Large intestine (tissue), 3 donors: ENCODE measurements at regions not wholly inside any gene's neighbourhood (a gene's known extent, or its start where the extent isn't known, plus 50 kb on each side); places are given as distances from the start of the nearest gene placed in this dataset.
"Not testable (repeated sequence)": the region's sequence is repeated elsewhere in the genome, so short reads cannot be mapped to it uniquely, and the experiment has no call there.

Experiments
- DNase-seq, 2 donors: peaks; one replicate each; pipeline versions ENCODE4 v3.0.0 to v3.0.0-alpha.2; 2013
- H3K27ac ChIP-seq: one replicate; pipeline ENCODE4 v1.5.1; 2013; ENCODE audit warnings: low read length
- H3K27me3 ChIP-seq: 2 replicates; pipeline ENCODE4 v1.6.1; 2013; ENCODE audit warnings: low read length; ENCODE audit not compliant: control insufficient read depth, insufficient read depth
- H3K36me3 ChIP-seq: 2 replicates; pipeline ENCODE4 v1.6.1; 2013; ENCODE audit warnings: low read length; ENCODE audit not compliant: control insufficient read depth, insufficient read depth
- H3K4me1 ChIP-seq: one replicate; pipeline ENCODE4 v1.6.1; 2013; ENCODE audit warnings: low read length; ENCODE audit not compliant: control insufficient read depth, insufficient read depth
- H3K4me3 ChIP-seq: one replicate; pipeline ENCODE4 v1.5.1; 2013; ENCODE audit warnings: low read length
- H3K9me3 ChIP-seq: one replicate; pipeline ENCODE4 v1.6.1; 2013; ENCODE audit warnings: mild to moderate bottlenecking, low read depth, low read length, moderate library complexity; ENCODE audit not compliant: control insufficient read depth
- WGBS: methylation state at CpG from one replicate; pipeline ENCODE4 v1.1.5; 2013; ENCODE audit warnings: low lambda C conversion rate; ENCODE audit not compliant: insufficient coverage; 5-methylcytosine and 5-hydroxymethylcytosine counted together

GRCh38 chr4:94135701-94136100 lies 72.0 kb upstream of the SMARCAD1 start:
- Histone ChIP-seq H3K4me3 (no peak overlapping the region), H3K27me3 (no peaks in the 10 kb centered on the region), H3K27ac (no peak overlapping the region), H3K9me3 (no peaks in the 10 kb centered on the region), H3K4me1 (peaks cover 7% of the 10 kb centered on the region), H3K36me3 (no peaks in the 10 kb centered on the region)
- no peak for DNase-seq
- 100% methylated on average over 1 of the region's 1 CpG for WGBS

DNA sequence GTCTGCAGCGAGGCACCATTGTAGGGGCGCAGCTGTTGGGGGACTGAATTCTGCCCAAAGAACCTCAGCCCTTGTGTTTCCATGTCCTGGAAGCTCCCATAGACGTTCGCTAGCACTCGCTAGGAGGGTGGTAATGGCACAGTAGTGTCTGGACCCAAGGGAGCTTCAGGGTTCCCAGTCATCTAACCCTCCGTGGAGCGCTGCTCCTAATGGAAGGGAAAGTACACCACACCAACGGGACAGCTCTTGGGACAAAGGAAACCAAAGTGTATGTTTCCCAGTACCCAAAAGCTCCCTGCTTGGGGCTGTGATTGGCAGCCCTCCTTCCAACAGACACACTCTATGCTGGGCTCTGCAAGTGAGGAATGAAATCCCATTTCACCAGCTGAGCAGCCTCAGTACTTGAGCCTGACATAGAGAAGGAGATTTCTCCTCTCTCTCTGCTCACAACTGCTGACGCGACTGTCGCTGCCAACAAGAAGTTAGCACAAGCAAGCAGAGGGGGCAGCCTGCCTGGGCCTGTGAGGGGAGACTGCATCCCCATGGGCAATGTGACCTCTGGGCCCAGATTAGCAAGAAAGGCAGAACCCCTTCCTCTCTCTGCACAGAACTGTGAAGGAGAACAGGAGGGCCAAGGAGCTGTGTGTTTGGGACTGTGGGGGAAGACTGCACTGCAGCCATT lies 67.6 kb upstream of the SMARCAD1 start:
- no peak overlapping the region for H3K4me3 ChIP-seq
- DNase-seq, result no peak
- no peaks in the 10 kb centered on the region for H3K27me3 ChIP-seq
- no peaks in the 10 kb centered on the region for H3K9me3 ChIP-seq
- H3K36me3 ChIP-seq, result no peaks in the 10 kb centered on the region
- H3K4me1 ChIP-seq, result peaks cover 8% of the 10 kb centered on the region
- WGBS, result no CpG with 5 or more reads among the region's 11 CpGs
- H3K27ac ChIP-seq, result no peak overlapping the region

DNA sequence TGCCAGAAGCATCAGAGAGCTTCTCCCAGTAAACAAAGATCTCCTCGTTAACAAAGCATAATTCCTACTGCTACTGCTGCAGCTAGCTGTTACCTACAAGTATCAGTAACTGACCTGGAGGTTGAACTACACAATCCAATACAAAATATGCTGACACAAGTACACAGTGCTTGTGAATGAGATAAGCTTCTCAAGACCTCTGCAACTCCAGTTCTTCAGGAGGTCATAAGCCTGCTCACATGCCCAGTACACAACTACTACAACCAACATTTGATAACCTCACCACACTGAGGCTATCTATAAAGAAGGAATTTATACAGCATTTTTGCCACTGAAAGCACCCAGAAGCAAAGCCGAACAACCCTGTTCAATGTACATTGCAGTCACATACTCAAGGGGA lies 66.7 kb upstream of the SMARCAD1 start:
- Histone ChIP-seq H3K36me3 (no peaks in the 10 kb centered on the region), H3K27ac (peak overlapping the region; percentile 46), H3K9me3 (no peaks in the 10 kb centered on the region), H3K27me3 (no peaks in the 10 kb centered on the region), H3K4me3 (no peak overlapping the region), H3K4me1 (peaks cover 8% of the 10 kb centered on the region)
- peak; percentile 66 to 71 for DNase-seq
- 80% methylated on average over 1 of the region's 2 CpGs for WGBS

- H3K27ac ChIP-seq, H3K27me3 ChIP-seq, H3K36me3 ChIP-seq, H3K4me1 ChIP-seq, H3K4me3 ChIP-seq, H3K9me3 ChIP-seq: not testable (repeated sequence)
- WGBS, result no CpG with 5 or more reads among the region's 9 CpGs
- DNase-seq, result peak; percentile 21 to 54
Measured at GRCh38 chr4:94148052-94148451, 59.6 kb upstream of the SMARCAD1 start.

- Histone ChIP-seq H3K4me1 (peaks cover 6% of the 10 kb centered on the region), H3K36me3 (no peaks in the 10 kb centered on the region), H3K9me3 (no peaks in the 10 kb centered on the region), H3K4me3 (no peak overlapping the region), H3K27ac (no peak overlapping the region), H3K27me3 (no peaks in the 10 kb centered on the region)
- no peak for DNase-seq
Measured at GRCh38 chr4:94152466-94152865, 55.2 kb upstream of the SMARCAD1 start.

DNA sequence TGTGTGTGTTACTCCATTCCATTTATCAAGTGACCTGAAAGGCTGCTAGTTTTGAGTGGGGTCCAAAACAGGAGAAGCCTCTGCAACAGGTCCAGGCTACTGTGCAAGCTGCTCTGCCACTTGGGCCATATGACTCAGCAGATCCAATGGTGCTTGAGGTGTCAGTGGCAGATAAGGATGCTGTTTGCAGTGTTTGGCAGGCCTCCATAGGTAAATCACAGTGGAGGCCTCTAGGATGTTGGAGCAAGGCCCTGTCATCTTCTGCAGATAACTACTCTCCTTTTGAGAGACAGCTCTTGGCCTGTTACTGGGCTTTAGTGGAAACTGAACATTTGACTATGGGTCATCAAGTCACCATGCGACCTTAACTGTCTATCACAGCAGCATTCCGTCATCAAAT lies 52.3 kb upstream of the SMARCAD1 start:
- H3K4me1 ChIP-seq, H3K9me3 ChIP-seq, H3K36me3 ChIP-seq, H3K27me3 ChIP-seq, H3K4me3 ChIP-seq, H3K27ac ChIP-seq, DNase-seq: not testable (repeated sequence)
- no CpG with 5 or more reads among the region's 2 CpGs for WGBS

DNA sequence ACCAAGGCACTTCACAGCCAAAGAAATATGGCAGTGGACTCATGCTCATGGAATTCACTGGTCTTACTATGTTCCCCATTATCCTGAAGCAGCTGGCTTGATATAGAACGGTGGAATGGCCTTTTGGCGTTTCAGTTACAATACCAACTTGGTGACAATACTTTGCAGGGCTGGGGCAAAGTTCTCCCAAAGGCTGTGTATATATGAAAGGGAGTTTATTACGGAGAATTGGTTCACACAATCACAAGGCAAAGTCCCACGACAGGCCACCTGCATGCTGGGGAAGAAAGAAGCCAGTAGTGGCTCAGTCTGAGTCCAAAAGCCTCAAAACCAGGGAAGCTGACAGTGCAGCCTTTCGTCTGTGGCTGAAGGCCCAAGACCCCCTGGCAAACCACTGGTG lies 50.8 kb upstream of the SMARCAD1 start:
- Histone ChIP-seq H3K4me3 (no peak overlapping the region), H3K27me3 (no peaks in the 10 kb centered on the region)
- WGBS, result no CpG with 5 or more reads among the region's 5 CpGs

More for the DNA sequence above, 50.8 kb upstream of the SMARCAD1 start:
- H3K27ac ChIP-seq, result peak overlapping the region; percentile 23
- peaks cover 6% of the 10 kb centered on the region for H3K4me1 ChIP-seq
- H3K36me3 ChIP-seq, result no peaks in the 10 kb centered on the region
- peak; percentile 24 to 69 for DNase-seq
- H3K9me3 ChIP-seq, result no peaks in the 10 kb centered on the region
